Right hindlimb (tissue), 1 donor: ENCODE measurements at regions not wholly inside any gene's neighbourhood (a gene's known extent, or its start where the extent isn't known, plus 50 kb on each side); places are given as distances from the start of the nearest gene placed in this dataset.
"Not testable (repeated sequence)": the region's sequence is repeated elsewhere in the genome, so short reads cannot be mapped to it uniquely, and the experiment has no call there.

Experiments used
- DNase-seq: peaks from one replicate; pipeline ENCODE4 v3.0.0-alpha.2; 2018

GRCh38 chr3:64435023-64435422 lies 209.8 kb upstream of the PRICKLE2 start:
- DNase-seq, result not testable (repeated sequence)

DNA sequence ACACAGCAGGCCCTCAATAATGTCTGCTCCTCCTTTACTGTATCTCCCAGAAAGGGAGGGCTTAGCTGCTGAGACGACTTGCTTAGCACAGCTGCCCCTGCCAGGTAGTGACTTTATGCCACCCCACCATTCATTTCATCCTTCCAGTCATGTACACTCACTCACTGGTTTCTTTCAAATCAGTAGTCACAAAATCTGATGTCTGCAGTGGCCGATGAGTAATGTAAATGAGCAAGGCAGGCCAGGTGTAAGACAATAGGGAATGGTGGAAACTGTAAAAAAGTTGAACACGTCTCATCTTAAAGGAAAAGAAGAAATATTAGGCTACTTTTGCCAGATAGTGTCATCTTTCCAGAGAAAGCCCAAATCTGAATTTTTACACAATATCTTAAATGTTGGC lies 207.6 kb upstream of the PRICKLE2 start:
- DNase-seq, result no peak

DNA sequence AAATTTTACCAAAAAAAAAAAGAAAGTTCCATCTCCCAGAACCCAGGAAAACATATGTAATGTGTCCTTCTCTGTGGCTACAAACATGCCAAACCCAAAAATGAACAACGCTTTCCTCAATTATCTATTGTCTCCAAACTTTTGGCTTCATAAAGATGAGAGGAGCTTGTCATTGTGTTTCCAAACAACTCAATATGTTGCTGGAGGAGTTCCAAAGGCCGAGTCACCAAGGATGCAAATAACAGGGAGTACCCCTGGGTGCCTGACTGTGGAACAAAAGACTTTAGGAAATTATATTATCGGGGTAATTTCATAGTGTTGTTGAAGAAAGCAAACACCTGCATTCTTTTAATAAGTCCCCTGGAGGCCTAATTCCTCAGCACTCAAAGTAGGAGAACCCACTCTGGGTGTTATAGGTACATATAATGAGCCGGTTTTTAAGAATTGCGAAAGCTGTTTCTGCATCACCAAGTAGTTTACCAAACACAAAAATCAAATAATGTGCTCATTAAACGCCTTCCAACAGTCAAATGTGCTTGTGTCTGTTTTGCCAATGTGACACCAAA lies 206.3 kb upstream of the PRICKLE2 start:
- no peak for DNase-seq

DNA sequence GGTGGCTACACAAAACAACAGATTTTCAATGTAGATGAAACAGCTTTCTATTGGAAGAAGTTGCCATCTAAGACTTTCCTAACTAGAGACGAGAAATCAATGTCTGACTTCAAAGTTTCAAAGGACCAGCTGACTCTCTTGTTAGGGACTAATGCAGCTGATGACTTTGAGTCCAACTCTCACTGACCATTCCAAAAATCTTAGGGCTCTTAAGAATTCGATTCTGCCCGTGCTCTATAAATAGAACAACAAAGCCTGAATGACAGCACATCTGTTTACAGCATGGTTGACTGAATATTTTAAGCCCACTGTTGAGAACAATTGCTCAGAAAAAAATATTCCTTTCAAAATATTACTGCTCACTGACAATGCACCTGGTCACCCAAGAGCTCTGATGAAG lies 202.4 kb upstream of the PRICKLE2 start:
- no peak for DNase-seq

DNA sequence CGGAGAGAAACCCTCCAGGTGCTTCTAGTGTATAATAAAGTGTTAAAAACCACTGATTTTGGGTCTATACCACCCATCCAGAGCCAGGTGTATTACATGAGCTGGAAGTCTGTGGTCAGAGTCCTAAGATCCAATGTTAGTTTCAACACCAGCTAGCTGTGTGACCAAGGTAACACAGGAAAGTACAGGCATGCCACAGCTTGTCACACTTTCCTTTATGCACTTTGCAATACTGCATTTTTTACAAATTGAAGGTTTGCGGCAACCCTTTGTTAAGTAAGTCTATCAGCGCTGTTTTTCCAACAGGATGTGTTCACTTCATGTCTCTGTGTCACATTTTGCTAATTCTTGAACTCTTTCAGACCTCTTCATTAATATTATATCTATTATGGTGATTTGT lies 201.3 kb upstream of the PRICKLE2 start:
- no peak for DNase-seq

DNA sequence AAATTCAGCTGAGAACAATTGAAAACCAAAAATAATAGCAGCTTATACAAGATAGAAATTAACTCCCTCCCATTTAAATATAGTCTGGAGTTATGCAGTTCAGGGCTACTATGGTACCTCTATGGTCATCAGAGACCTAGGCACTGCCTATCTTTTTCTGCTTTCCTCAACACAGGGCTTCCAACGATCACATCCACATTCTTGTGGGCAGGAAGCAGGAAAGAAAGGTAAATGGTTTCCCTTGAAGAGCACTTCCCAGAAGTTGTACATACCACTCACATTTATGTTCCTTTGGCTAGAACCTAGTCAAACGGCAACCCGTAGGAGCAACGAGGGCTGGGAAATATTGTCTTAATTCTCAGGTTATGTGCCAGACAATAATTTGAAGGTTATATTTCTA lies 197.7 kb upstream of the PRICKLE2 start:
- DNase-seq, result no peak

DNA sequence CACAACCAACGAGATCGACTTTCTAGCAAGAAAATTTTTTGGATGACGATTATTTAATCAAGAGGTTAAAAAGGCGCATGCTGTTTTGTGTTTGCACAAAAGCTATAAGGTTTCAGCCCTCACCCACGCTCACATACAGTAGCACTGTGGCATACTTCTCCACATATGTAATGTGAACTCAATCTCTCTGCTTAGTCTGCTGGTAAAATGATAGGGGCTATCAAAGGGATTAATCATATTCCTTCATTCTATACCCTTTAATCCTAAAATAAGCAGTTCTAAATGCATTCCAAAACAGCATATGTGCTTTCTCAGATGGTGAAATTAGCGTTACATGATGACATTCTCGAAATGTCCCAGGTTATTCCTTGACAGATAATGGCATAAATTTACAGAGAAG lies 196.9 kb upstream of the PRICKLE2 start:
- DNase-seq, result no peak

- no peak for DNase-seq
Observed at GRCh38 chr3:64417816-64418215, 192.6 kb upstream of the PRICKLE2 start.

DNA sequence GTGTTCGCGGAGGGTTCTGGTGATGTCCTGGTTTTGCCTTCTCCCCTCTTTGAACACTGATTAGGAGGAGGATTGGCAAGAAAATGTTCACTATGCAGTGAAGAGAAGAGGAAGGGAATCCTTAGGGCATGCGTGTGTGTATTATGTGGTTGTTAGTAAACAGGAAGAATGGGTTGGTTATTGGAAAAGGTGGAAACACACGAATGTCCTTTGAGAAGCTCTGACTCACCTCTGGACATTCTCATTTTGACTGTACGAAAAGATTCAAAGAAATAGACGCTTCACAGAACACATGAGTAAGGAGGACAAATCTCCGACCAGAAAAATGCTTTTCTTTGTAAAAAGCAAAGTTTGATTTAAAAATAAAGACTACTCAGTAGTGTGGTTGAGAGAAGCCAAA lies 188.8 kb upstream of the PRICKLE2 start:
- no peak for DNase-seq

GRCh38 chr3:64411101-64411500 lies 185.8 kb upstream of the PRICKLE2 start:
- DNase-seq, result no peak

GRCh38 chr3:64410226-64410625 lies 185.0 kb upstream of the PRICKLE2 start:
- no peak for DNase-seq

GRCh38 chr3:64408770-64409169 lies 183.5 kb upstream of the PRICKLE2 start:
- DNase-seq, result no peak

- no peak for DNase-seq
Observed at GRCh38 chr3:64406271-64406670, 181.0 kb upstream of the PRICKLE2 start.

DNA sequence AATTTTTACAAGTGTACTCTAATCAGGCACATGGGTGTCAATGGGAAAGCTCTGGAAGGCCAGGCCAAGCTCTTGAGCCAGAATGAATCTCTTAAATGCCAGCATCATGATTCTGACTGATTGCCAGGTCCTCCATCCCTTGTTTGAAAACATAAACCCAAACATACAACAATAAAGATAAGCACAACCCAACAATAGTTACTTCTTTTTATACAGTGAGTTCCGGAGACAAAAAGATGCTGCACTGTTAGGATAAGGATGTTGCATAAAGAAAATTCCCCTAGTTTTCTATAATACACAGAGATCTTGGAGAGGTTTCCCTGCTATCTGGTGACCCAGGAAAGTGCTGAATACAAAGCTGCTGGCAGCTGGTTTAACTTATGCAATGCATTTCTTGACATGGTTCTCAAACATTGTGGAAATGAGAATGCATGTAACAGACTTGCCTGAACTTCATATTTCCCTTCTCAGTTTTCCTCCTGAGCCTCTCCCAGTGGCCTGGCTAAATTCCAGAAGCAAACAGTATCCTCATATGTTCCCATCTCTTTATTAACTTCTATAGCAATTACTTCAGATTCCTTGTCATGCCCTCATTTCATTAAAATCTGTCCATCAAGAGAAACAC lies 180.1 kb upstream of the PRICKLE2 start:
- DNase-seq, result no peak

- no peak for DNase-seq
Observed at GRCh38 chr3:64400706-64401105, 175.4 kb upstream of the PRICKLE2 start.

- peak; percentile 34 for DNase-seq
Observed at GRCh38 chr3:64399205-64399800, 174.0 kb upstream of the PRICKLE2 start.

DNA sequence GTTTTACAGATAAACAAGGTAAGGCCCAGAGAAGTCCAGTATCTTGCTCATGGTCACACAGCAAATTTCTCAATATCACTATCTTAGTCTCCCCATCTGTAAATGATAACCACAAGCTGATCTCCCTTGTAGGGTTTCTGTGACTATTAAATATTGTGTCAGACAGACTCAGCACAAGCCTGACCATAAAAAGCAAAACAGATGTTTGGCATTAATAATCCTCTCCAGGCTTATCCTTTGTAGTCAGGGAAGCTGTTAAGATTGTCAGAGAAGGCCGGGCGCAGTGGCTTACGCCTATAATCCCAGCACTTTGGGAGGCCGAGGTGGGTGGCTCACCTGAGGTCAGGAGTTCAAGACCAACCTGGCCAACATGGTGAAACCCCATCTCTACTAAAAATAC lies 173.2 kb upstream of the PRICKLE2 start:
- DNase-seq, result no peak

DNA sequence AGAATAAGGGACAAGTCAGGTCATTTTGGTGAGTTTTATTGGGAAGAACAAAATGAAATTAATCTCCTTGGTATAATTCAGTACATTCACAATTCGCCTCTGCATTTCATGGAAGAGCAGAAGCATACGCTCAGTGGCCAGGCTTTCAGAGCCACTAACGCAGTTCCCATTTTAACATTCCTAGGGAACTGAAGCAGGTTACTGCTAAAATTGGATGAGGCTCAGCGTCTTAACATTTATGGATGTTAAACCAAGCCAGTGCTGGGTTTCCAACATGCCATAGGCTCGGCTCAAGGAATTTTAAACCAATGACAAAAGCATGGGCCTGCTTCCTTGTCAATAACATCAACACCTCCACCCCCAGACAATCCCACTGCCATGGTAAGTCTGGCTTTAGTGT lies 172.7 kb upstream of the PRICKLE2 start:
- no peak for DNase-seq

GRCh38 chr3:64397573-64397972 lies 172.3 kb upstream of the PRICKLE2 start:
- no peak for DNase-seq

DNA sequence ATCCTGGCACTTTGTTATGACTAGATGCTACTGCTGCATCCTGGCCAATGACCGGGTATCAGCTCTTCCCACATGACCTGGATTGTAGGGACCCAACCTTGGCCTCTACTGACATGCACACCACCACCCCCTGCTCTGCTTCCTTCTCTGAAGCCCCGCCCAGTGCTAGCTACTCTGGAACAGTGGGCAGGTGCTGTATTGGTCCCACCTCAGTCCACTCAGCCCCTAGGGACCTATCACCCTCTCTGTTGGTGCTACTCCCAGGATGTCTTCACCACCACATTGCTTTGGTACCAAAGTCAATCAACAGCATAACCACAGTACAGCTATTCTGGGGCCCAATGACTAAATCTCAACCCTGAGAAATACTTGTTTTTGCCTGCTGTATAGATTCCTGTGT lies 170.2 kb upstream of the PRICKLE2 start:
- DNase-seq, result no peak

DNA sequence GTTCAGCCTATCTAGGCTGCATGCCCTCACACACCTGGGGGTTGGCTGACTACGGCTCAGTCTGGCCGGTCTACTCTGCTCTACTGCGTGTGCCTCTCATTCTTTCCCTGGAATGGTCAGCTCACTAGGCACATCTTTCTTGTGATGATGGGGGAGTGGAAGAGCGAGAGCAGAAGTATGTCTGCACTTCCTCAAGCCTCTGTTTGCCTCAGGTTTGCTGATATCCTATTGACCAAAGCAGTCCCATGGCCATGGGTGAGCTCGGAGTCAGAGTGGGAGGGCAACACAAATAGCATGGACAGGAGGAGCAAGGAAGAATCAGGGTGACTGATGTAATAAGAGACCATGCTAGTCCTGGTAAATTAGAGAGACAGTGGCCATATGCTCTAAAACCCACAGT lies 167.9 kb upstream of the PRICKLE2 start:
- DNase-seq, result no peak

GRCh38 chr3:64392001-64392400 lies 166.7 kb upstream of the PRICKLE2 start:
- no peak for DNase-seq

DNA sequence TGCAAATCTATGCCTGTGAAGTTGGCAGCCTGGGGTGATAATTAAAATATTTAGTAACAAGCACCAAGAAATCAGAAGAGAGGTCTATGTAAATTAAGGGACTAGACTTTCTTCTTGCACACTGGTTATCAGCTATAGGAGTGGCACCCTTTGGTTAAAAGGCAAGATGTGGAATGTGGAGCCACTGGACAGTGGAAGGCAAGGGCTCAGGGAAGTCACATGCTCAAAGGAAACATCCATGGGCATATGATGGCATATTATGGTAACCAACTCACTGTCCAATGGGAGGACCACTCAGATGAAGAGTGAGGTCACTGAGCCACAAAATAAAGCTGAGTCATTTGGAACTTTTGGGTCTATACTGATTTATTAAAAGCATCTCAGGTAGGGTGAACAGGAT lies 165.6 kb upstream of the PRICKLE2 start:
- DNase-seq, result no peak

DNA sequence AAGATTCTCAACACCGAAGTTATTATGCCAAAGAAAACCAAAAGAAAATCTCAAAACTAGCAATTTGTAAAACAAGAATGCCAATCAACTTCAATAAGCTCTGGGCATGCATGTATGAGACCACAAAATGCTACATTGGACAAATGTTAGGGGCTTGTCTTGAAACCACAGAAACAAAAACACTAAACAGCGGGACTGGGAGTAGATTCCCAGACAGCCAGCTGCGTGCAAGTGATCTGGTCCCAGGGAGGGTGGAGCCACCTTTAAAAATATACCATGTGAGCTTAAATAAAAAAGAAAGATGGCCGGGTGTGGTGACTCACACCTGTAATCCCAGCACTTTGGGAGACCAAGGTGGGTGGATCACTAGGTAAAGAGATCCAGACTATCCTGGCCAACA lies 163.6 kb upstream of the PRICKLE2 start:
- no peak for DNase-seq

GRCh38 chr3:64387688-64388087 lies 162.4 kb upstream of the PRICKLE2 start:
- DNase-seq, result no peak
